22Rv1 (cell line): ENCODE measurements at regions not wholly inside any gene's neighbourhood (a gene's known extent, or its start where the extent isn't known, plus 50 kb on each side); places are given as distances from the start of the nearest gene placed in this dataset.

Experiments
- ZFX ChIP-seq: fragments of 450-650 bp; IDR thresholded peaks from 2 replicates; pipeline ENCODE4 v1.6.1; 2017; ENCODE audit warnings: antibody characterized with exemption, borderline replicate concordance
- TF ChIP-seq, protein P1 (sequence below): fragments of 450-650 bp; IDR thresholded peaks from 2 replicates; pipeline ENCODE4 v1.5.1; 2017; ENCODE audit warnings: mild to moderate bottlenecking

GRCh38 chr11:96755209-96755608, 365.4 kb downstream of the JRKL start:
- TF ChIP-seq, protein P1, sequence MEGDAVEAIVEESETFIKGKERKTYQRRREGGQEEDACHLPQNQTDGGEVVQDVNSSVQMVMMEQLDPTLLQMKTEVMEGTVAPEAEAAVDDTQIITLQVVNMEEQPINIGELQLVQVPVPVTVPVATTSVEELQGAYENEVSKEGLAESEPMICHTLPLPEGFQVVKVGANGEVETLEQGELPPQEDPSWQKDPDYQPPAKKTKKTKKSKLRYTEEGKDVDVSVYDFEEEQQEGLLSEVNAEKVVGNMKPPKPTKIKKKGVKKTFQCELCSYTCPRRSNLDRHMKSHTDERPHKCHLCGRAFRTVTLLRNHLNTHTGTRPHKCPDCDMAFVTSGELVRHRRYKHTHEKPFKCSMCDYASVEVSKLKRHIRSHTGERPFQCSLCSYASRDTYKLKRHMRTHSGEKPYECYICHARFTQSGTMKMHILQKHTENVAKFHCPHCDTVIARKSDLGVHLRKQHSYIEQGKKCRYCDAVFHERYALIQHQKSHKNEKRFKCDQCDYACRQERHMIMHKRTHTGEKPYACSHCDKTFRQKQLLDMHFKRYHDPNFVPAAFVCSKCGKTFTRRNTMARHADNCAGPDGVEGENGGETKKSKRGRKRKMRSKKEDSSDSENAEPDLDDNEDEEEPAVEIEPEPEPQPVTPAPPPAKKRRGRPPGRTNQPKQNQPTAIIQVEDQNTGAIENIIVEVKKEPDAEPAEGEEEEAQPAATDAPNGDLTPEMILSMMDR = no peak
- no peak for TF ChIP-seq ZFX
